ENCODE measurements at regions not wholly inside any gene's neighbourhood (a gene's known extent, or its start where the extent isn't known, plus 50 kb on each side); places are given as distances from the start of the nearest gene placed in this dataset.

- no peak overlapping the region for H3K27ac ChIP-seq
- no peaks in the 10 kb centered on the region for H3K36me3 ChIP-seq
- no peak for DNase-seq
- H3K9me3 ChIP-seq = no peaks in the 10 kb centered on the region
- WGBS, 3 donors = 47 to 64% (median 53%) methylated on average over 1 of the region's 1 CpG
- intact Hi-C loops (cut with DNase I) = no loop called here
- H3K27me3 ChIP-seq = no peaks in the 10 kb centered on the region
- TF ChIP-seq POLR2A (IDR thresholded peaks at IDR 0.05) = no peak
- no peak for TF ChIP-seq EP300 (IDR thresholded peaks at IDR 0.05)
- no peak for TF ChIP-seq CTCF (IDR thresholded peaks at IDR 0.05)
- H3K4me1 ChIP-seq (ENCODE audit: insufficient read depth) = no peaks in the 10 kb centered on the region
- H3K4me3 ChIP-seq = no peak overlapping the region
Observed at GRCh38 chr1:115556236-115556635, 85.5 kb upstream of the VANGL1 start.

GRCh38 chr1:115555446-115555845, 86.3 kb upstream of the VANGL1 start:
- no peaks in the 10 kb centered on the region for H3K27me3 ChIP-seq
- H3K4me1 ChIP-seq (ENCODE audit: insufficient read depth) = no peaks in the 10 kb centered on the region
- DNase-seq = no peak
- H3K4me3 ChIP-seq = no peak overlapping the region
- 6 to 32% (median 14%) methylated on average over 2 of the region's 2 CpGs for WGBS, 3 donors
- no peaks in the 10 kb centered on the region for H3K9me3 ChIP-seq
- intact Hi-C loops (cut with DNase I) = no loop called here
- no peaks in the 10 kb centered on the region for H3K36me3 ChIP-seq
- no peak overlapping the region for H3K27ac ChIP-seq
- TF ChIP-seq POLR2A (IDR thresholded peaks at IDR 0.05) (no peak), EP300 (IDR thresholded peaks at IDR 0.05) (no peak), CTCF (IDR thresholded peaks at IDR 0.05) (no peak)

- Histone ChIP-seq H3K27me3 (no peaks in the 10 kb centered on the region), H3K36me3 (no peaks in the 10 kb centered on the region), H3K27ac (no peak overlapping the region), H3K4me3 (no peak overlapping the region), H3K4me1 (ENCODE audit: insufficient read depth) (peaks cover 2% of the 10 kb centered on the region), H3K9me3 (no peaks in the 10 kb centered on the region)
- no peak for TF ChIP-seq EP300 (IDR thresholded peaks at IDR 0.05)
- TF ChIP-seq POLR2A (IDR thresholded peaks at IDR 0.05) = no peak
- no peak for TF ChIP-seq CTCF (IDR thresholded peaks at IDR 0.05)
- intact Hi-C loops (cut with DNase I) = no loop called here
- WGBS, 3 donors = 61 to 69% (median 68%) methylated on average over 6 of the region's 6 CpGs
- no peak for DNase-seq
Observed at GRCh38 chr1:115547696-115548095, 94.1 kb upstream of the VANGL1 start.

- no peaks in the 10 kb centered on the region for H3K9me3 ChIP-seq
- H3K4me3 ChIP-seq = no peak overlapping the region
- intact Hi-C loops (cut with DNase I) = no loop called here
- no peaks in the 10 kb centered on the region for H3K36me3 ChIP-seq
- TF ChIP-seq CTCF (IDR thresholded peaks at IDR 0.05) = no peak
- no peak for TF ChIP-seq EP300 (IDR thresholded peaks at IDR 0.05)
- no peak for TF ChIP-seq POLR2A (IDR thresholded peaks at IDR 0.05)
- WGBS, 3 donors = 93 to 98% (median 97%) methylated on average over 2 of the region's 2 CpGs
- DNase-seq = no peak
- no peak overlapping the region for H3K27ac ChIP-seq
- no peaks in the 10 kb centered on the region for H3K27me3 ChIP-seq
- H3K4me1 ChIP-seq (ENCODE audit: insufficient read depth) = peaks cover 2% of the 10 kb centered on the region
Observed at GRCh38 chr1:115546846-115547245, 94.9 kb upstream of the VANGL1 start.
